Suprapubic skin (tissue), 4 donors: ENCODE measurements at regions not wholly inside any gene's neighbourhood (a gene's known extent, or its start where the extent isn't known, plus 50 kb on each side); places are given as distances from the start of the nearest gene placed in this dataset.

Experiments used
- DNase-seq, 2 donors: peaks; one replicate each; pipeline ENCODE4 v3.0.0-alpha.2; 2019; ENCODE audit warnings: low spot score in 2 of 2
- H3K27ac ChIP-seq: fragments of 200-600 bp; sonication (generic); one replicate; pipeline ENCODE4 v1.5.1; 2019
- H3K27me3 ChIP-seq: fragments of 200-600 bp; sonication (generic); one replicate; pipeline ENCODE4 v1.5.1; 2019
- H3K36me3 ChIP-seq: fragments of 200-600 bp; sonication (generic); one replicate; pipeline ENCODE4 v1.5.1; 2019
- H3K4me1 ChIP-seq: fragments of 200-600 bp; sonication (generic); one replicate; pipeline ENCODE4 v1.5.1; 2019
- H3K4me3 ChIP-seq: fragments of 200-600 bp; sonication (generic); one replicate; pipeline ENCODE4 v1.5.1; 2019; ENCODE audit warnings: mild to moderate bottlenecking
- H3K9me3 ChIP-seq: fragments of 200-600 bp; sonication (generic); one replicate; pipeline ENCODE4 v1.5.1; 2019
- EP300 ChIP-seq: sonication (generic); formaldehyde crosslinking; IDR thresholded peaks from one replicate; pipeline ENCODE4 v1.6.1; 2017; ENCODE audit warnings: antibody characterized with exemption
- POLR2A ChIP-seq, 2 donors: fragments of 450-650 bp; IDR thresholded peaks; one replicate each; pipeline ENCODE4 v1.6.1; 2017; ENCODE audit warnings: antibody characterized with exemption in 2 of 2, mild to moderate bottlenecking in 2 of 2, moderate library complexity in 2 of 2
- POLR2AphosphoS5 ChIP-seq, 3 donors: sonication (generic); formaldehyde crosslinking; IDR thresholded peaks; one replicate each; pipeline ENCODE4 v1.6.1; 2017; ENCODE audit warnings: antibody characterized with exemption in 3 of 3
- WGBS: methylation state at CpG from one replicate; pipeline ENCODE4 v1.1.5; 2018; 5-methylcytosine and 5-hydroxymethylcytosine counted together
- TF ChIP-seq, protein P1 (sequence below), 2 donors: fragments of 200-600 bp in 1 of 2; fragments of 450-650 bp in 1 of 2; sonication (generic) in 1 of 2; IDR thresholded peaks; one replicate each; pipeline ENCODE4 v1.5.1; 2016 to 2019; ENCODE audit warnings: antibody characterized with exemption in 2 of 2, mild to moderate bottlenecking in 1 of 2, moderate library complexity in 1 of 2

DNA sequence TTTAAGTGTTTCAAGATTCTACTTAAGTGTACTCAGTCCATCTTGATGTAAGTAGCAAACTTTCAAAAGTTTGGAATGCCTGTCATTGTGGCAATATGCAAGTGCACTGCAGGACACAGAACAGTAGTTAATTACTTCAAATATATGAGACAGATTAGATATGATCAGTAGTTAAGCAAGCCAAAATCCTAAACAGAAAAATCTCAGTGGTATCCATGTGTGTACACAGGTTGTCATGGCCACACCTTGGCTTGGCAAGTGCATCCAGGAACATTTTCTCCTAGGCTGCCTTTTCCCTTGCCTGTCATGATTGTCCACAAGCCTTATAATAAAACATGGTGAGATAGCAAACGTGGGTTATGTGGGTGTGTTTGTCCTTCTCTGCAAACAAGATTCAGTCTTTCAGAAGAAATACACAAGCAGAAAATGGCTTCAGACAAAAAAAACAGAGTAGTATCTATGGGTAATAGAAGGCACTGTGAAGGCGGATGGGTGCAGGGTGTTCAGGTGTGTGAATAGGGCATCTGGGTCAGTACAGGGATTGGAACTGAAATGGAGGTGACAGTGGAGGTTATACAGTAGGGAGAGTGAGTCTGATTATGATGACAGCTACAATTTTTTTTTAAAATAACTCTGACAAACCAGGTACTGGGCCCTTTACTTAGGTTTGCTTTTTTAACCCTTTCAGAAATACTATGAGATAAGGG, 229.0 kb upstream of the LRIG1 start:
- TF ChIP-seq POLR2AphosphoS5 (IDR thresholded peaks at IDR 0.05) (no peak), EP300 (no peak), POLR2A (IDR thresholded peaks at IDR 0.05) (no peak)
- TF ChIP-seq, protein P1, sequence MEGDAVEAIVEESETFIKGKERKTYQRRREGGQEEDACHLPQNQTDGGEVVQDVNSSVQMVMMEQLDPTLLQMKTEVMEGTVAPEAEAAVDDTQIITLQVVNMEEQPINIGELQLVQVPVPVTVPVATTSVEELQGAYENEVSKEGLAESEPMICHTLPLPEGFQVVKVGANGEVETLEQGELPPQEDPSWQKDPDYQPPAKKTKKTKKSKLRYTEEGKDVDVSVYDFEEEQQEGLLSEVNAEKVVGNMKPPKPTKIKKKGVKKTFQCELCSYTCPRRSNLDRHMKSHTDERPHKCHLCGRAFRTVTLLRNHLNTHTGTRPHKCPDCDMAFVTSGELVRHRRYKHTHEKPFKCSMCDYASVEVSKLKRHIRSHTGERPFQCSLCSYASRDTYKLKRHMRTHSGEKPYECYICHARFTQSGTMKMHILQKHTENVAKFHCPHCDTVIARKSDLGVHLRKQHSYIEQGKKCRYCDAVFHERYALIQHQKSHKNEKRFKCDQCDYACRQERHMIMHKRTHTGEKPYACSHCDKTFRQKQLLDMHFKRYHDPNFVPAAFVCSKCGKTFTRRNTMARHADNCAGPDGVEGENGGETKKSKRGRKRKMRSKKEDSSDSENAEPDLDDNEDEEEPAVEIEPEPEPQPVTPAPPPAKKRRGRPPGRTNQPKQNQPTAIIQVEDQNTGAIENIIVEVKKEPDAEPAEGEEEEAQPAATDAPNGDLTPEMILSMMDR (IDR thresholded peaks at IDR 0.05): no peak
- Histone ChIP-seq H3K4me1 (no peaks in the 10 kb centered on the region), H3K36me3 (no peaks in the 10 kb centered on the region), H3K9me3 (no peaks in the 10 kb centered on the region), H3K27ac (no peak overlapping the region), H3K4me3 (no peak overlapping the region), H3K27me3 (no peaks in the 10 kb centered on the region)
- 58% methylated on average over 2 of the region's 2 CpGs for WGBS
- DNase-seq: no peak

DNA sequence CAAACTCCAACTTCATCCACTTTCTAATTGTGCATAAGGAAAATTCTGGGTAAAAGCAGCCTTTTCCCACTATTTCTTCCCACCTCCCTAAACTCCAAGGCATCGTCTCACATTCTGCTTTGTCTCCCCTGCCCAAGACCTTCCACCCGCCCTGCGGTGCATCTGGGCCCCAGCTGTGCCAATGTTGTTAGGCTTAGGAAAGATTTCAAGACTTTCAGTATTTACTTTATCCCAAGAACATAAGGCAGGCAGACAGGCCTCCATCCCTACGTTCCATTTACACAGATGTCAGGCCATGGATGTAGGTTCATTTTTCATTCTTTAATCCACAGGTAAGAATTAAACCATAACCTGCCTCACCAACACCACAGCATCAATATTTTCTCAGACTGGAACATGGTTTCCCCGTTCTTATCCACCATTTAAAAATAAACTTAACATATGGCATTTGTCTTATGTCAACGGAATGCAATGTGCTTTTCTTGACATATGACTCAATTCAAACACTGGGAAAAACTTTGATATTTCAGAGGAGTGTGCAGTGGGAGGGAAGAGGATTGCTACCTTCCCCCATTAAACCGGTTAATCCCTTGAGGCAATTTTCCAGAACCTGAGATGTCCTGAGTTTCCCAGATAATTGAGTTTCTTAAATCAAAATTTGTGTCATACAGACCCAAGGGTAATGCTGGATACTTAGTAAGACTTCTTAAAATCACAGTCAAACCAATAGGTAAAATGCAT, 238.0 kb upstream of the LRIG1 start:
- H3K4me3 ChIP-seq: no peak overlapping the region

DNA sequence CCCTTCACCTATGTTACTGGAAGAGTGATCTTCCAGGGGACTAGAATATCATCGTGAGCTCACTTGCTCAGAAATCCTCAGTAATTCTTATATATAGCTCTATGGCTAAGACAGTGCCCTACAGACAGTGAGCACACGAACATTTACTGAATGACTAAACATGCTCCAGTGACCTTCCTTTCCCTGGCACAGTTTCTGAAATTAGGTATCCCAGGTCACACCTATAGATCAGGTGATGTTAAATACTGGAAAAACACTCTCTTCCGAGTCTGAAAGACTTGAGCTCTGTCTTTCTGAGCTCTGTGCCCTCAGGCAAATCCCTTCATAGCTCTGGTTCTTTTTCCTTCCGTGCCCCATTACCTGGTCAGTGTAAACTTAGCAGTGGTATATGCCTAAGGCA, 239.4 kb upstream of the LRIG1 start:
- TF ChIP-seq POLR2AphosphoS5 (IDR thresholded peaks at IDR 0.05) (no peak), POLR2A (IDR thresholded peaks at IDR 0.05) (no peak), EP300 (no peak)
- TF ChIP-seq, protein P1 (IDR thresholded peaks at IDR 0.05): no peak
- no peak overlapping the region for H3K27ac ChIP-seq
- no peaks in the 10 kb centered on the region for H3K27me3 ChIP-seq
- H3K4me1 ChIP-seq: no peaks in the 10 kb centered on the region
- no peaks in the 10 kb centered on the region for H3K36me3 ChIP-seq
- no peaks in the 10 kb centered on the region for H3K9me3 ChIP-seq
- DNase-seq: no peak
- WGBS: 56% methylated on average over 4 of the region's 4 CpGs
- H3K4me3 ChIP-seq: no peak overlapping the region

More for the DNA sequence above, 238.0 kb upstream of the LRIG1 start:
- TF ChIP-seq, protein P1 (IDR thresholded peaks at IDR 0.05): no peak
- DNase-seq: no peak
- Histone ChIP-seq H3K9me3 (no peaks in the 10 kb centered on the region), H3K4me1 (no peaks in the 10 kb centered on the region), H3K27me3 (no peaks in the 10 kb centered on the region), H3K36me3 (no peaks in the 10 kb centered on the region), H3K27ac (no peak overlapping the region)
- WGBS: 81% methylated on average over 7 of the region's 7 CpGs

DNA sequence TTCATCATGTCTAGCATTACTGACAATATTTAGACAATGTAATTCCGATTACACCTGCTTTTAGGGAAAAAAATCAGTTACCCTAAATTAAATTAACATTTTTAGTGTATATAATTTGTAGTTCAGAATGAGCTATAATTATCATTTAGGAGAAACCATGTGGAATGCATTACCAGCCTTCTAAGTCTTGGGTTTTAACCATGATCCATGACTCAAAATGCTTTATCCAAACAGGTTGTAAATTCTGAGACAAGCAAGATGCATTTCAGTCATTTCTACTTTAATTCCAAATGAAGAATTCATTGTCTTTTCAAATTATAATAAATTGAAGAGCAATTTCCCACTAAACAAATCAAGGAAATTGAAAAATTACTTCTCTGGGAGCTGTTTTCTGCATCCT, 243.7 kb upstream of the LRIG1 start:
- DNase-seq: no peak

DNA sequence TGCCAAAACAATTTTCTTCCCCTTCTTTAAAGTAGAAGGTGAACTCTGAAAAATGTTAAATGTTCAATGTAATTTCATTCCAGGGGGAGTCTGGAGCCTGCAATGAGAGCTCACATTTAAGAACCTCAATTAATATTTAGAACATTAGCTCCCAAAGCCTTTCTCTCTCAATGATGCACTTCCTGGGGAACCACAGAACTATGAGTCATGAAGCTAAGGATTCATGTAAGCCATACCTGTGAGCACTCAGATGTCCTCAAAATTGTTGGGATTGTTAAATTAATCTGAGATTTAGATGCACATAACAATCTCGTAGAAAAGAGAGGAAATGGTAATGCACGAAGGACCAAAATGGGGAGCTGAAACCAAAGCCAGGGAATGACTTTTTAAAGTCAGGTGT, 244.2 kb upstream of the LRIG1 start:
- H3K4me3 ChIP-seq: no peak overlapping the region
- 90% methylated on average over 2 of the region's 2 CpGs for WGBS
- H3K27ac ChIP-seq: no peak overlapping the region
- no peak for DNase-seq
- H3K27me3 ChIP-seq: no peaks in the 10 kb centered on the region
- no peaks in the 10 kb centered on the region for H3K4me1 ChIP-seq
- TF ChIP-seq POLR2A (IDR thresholded peaks at IDR 0.05) (no peak), POLR2AphosphoS5 (IDR thresholded peaks at IDR 0.05) (no peak), EP300 (no peak)
- TF ChIP-seq, protein P1 (IDR thresholded peaks at IDR 0.05): no peak
- H3K9me3 ChIP-seq: no peaks in the 10 kb centered on the region
- no peaks in the 10 kb centered on the region for H3K36me3 ChIP-seq

More for the DNA sequence above, 243.7 kb upstream of the LRIG1 start:
- Histone ChIP-seq H3K4me1 (no peaks in the 10 kb centered on the region), H3K27me3 (no peaks in the 10 kb centered on the region), H3K4me3 (no peak overlapping the region), H3K27ac (no peak overlapping the region), H3K36me3 (no peaks in the 10 kb centered on the region), H3K9me3 (no peaks in the 10 kb centered on the region)
- no peak for TF ChIP-seq EP300
- no peak for TF ChIP-seq POLR2A (IDR thresholded peaks at IDR 0.05)
- no peak for TF ChIP-seq POLR2AphosphoS5 (IDR thresholded peaks at IDR 0.05)
- TF ChIP-seq, protein P1 (IDR thresholded peaks at IDR 0.05): no peak
- WGBS: 81% methylated on average over 1 of the region's 1 CpG
